ENCODE measurements at regions not wholly inside any gene's neighbourhood (a gene's known extent, or its start where the extent isn't known, plus 50 kb on each side); places are given as distances from the start of the nearest gene placed in this dataset.

DNA sequence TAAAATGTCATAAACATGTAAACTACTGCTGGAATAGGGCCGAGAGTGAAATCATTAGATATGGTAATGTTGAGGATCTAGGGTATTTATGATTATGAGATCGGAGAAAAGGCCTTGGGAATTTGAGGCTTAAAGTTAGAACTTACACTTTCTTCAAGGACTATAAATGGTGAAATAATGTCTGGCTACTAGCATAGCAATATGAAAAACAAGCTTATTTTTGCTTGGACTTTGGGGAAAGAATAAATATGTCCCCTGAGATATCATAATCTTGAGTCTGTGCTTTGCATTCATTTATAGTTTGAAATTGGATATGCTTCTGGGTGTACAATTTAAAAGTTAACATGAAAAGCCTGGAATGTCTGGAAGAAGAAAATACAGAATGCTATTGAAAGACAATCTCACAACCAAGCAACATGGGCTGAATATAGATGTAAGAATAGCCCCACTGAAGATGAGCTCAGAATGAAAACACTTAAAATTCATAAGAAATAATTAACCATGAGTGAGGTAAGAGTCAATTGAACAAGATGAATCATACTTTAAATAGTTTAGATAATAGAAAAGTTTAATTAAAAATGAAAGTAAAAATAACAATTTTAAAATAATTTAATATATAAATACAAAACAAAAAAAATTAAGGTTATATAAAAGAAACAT is 1555.4 kb upstream of the MIR17HG start:
- no peak overlapping the region for H3K4me3 ChIP-seq
- WGBS (ENCODE audit: low lambda C conversion rate, missing lambda C conversion rate): 89% methylated on average over 2 of the region's 2 CpGs
- no peak overlapping the region for H3K27ac ChIP-seq
- no peaks in the 10 kb centered on the region for H3K4me1 ChIP-seq (ENCODE audit: insufficient read depth)
- H3K9me2 ChIP-seq (replicated peaks; ENCODE audit: insufficient read depth): no peaks in the 10 kb centered on the region
- no peaks in the 10 kb centered on the region for H3K36me3 ChIP-seq (replicated peaks; ENCODE audit: insufficient read depth, low read depth)
- no peaks in the 10 kb centered on the region for H3K79me2 ChIP-seq
- H3K4me2 ChIP-seq: no peak overlapping the region
- no peak overlapping the region for H2AFZ ChIP-seq
- no peaks in the 10 kb centered on the region for H4K20me1 ChIP-seq (ENCODE audit: insufficient read depth, poor library complexity, severe bottlenecking)
- TF ChIP-seq EZH2phosphoT487 (IDR thresholded peaks at IDR 0.05; ENCODE audit: low read depth, severe bottlenecking, unreplicated experiment) (no peak), EZH2 (IDR thresholded peaks at IDR 0.05; ENCODE audit: borderline replicate concordance) (no peak)
- TF ChIP-seq, protein P1, sequence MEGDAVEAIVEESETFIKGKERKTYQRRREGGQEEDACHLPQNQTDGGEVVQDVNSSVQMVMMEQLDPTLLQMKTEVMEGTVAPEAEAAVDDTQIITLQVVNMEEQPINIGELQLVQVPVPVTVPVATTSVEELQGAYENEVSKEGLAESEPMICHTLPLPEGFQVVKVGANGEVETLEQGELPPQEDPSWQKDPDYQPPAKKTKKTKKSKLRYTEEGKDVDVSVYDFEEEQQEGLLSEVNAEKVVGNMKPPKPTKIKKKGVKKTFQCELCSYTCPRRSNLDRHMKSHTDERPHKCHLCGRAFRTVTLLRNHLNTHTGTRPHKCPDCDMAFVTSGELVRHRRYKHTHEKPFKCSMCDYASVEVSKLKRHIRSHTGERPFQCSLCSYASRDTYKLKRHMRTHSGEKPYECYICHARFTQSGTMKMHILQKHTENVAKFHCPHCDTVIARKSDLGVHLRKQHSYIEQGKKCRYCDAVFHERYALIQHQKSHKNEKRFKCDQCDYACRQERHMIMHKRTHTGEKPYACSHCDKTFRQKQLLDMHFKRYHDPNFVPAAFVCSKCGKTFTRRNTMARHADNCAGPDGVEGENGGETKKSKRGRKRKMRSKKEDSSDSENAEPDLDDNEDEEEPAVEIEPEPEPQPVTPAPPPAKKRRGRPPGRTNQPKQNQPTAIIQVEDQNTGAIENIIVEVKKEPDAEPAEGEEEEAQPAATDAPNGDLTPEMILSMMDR (IDR thresholded peaks at IDR 0.05; ENCODE audit: poor library complexity): no peak
- no peaks in the 10 kb centered on the region for H3K27me3 ChIP-seq
- DNase-seq (ENCODE audit: low spot score): no peak
- no peaks in the 10 kb centered on the region for H3K9me3 ChIP-seq (ENCODE audit: low read depth)

GRCh38 chr13:89796196-89796595 is 1551.3 kb upstream of the MIR17HG start:
- Histone ChIP-seq H3K9me2 (replicated peaks; ENCODE audit: insufficient read depth) (no peaks in the 10 kb centered on the region), H3K27me3 (no peaks in the 10 kb centered on the region), H3K27ac (no peak overlapping the region), H4K20me1 (ENCODE audit: insufficient read depth, poor library complexity, severe bottlenecking) (no peaks in the 10 kb centered on the region), H3K4me3 (no peak overlapping the region), H3K4me2 (no peak overlapping the region), H2AFZ (no peak overlapping the region), H3K9me3 (ENCODE audit: low read depth) (no peaks in the 10 kb centered on the region), H3K4me1 (ENCODE audit: insufficient read depth) (no peaks in the 10 kb centered on the region), H3K79me2 (no peaks in the 10 kb centered on the region), H3K36me3 (replicated peaks; ENCODE audit: insufficient read depth, low read depth) (no peaks in the 10 kb centered on the region)
- TF ChIP-seq EZH2phosphoT487 (IDR thresholded peaks at IDR 0.05; ENCODE audit: low read depth, severe bottlenecking, unreplicated experiment) (no peak), EZH2 (IDR thresholded peaks at IDR 0.05; ENCODE audit: borderline replicate concordance) (no peak)
- TF ChIP-seq, protein P1 (IDR thresholded peaks at IDR 0.05; ENCODE audit: poor library complexity): no peak
- 87% methylated on average over 4 of the region's 4 CpGs for WGBS (ENCODE audit: low lambda C conversion rate, missing lambda C conversion rate)
- no peak for DNase-seq (ENCODE audit: low spot score)

GRCh38 chr13:89803839-89804238 is 1543.6 kb upstream of the MIR17HG start:
- H4K20me1 ChIP-seq (ENCODE audit: insufficient read depth, poor library complexity, severe bottlenecking): no peaks in the 10 kb centered on the region
- no peak overlapping the region for H3K4me3 ChIP-seq
- no peaks in the 10 kb centered on the region for H3K9me2 ChIP-seq (replicated peaks; ENCODE audit: insufficient read depth)
- H3K9me3 ChIP-seq (ENCODE audit: low read depth): no peaks in the 10 kb centered on the region
- no peak for DNase-seq (ENCODE audit: low spot score)
- no peak overlapping the region for H2AFZ ChIP-seq
- no peaks in the 10 kb centered on the region for H3K79me2 ChIP-seq
- TF ChIP-seq, protein P1 (IDR thresholded peaks at IDR 0.05; ENCODE audit: poor library complexity): no peak
- no peak for TF ChIP-seq EZH2phosphoT487 (IDR thresholded peaks at IDR 0.05; ENCODE audit: low read depth, severe bottlenecking, unreplicated experiment)
- TF ChIP-seq EZH2 (IDR thresholded peaks at IDR 0.05; ENCODE audit: borderline replicate concordance): no peak
- H3K4me2 ChIP-seq: no peak overlapping the region
- no peaks in the 10 kb centered on the region for H3K36me3 ChIP-seq (replicated peaks; ENCODE audit: insufficient read depth, low read depth)
- no peak overlapping the region for H3K27ac ChIP-seq
- no peaks in the 10 kb centered on the region for H3K4me1 ChIP-seq (ENCODE audit: insufficient read depth)
- H3K27me3 ChIP-seq: no peaks in the 10 kb centered on the region
